Hypothalamus (tissue), 51 donors: ENCODE measurements at regions not wholly inside any gene's neighbourhood (a gene's known extent, or its start where the extent isn't known, plus 50 kb on each side); places are given as distances from the start of the nearest gene placed in this dataset.

ENCODE experiments used
- DNase-seq, 51 donors: peaks; one replicate each; lab custom pipeline; 2025; lab: John Stamatoyannopoulos, UW

- no peak for DNase-seq
Measured at GRCh38 chr20:40978761-40979160, 49.9 kb upstream of the TOP1 start.
